NT2/D1 (cell line): ENCODE measurements at regions not wholly inside any gene's neighbourhood (a gene's known extent, or its start where the extent isn't known, plus 50 kb on each side); places are given as distances from the start of the nearest gene placed in this dataset.

Experiments
- SUZ12 ChIP-seq: IDR thresholded peaks from 2 replicates; pipeline ENCODE4 v1.6.1; 2011; ENCODE audit not compliant: insufficient read length, insufficient read depth; ENCODE audit errors: extremely low read depth
- YY1 ChIP-seq: IDR thresholded peaks from 2 replicates; pipeline ENCODE4 v1.6.1; 2011; ENCODE audit not compliant: insufficient read length, insufficient read depth
- ZNF274 ChIP-seq: IDR thresholded peaks from 2 replicates; pipeline ENCODE4 v1.6.1; 2011; ENCODE audit warnings: mild to moderate bottlenecking, low read depth, low read length

DNA sequence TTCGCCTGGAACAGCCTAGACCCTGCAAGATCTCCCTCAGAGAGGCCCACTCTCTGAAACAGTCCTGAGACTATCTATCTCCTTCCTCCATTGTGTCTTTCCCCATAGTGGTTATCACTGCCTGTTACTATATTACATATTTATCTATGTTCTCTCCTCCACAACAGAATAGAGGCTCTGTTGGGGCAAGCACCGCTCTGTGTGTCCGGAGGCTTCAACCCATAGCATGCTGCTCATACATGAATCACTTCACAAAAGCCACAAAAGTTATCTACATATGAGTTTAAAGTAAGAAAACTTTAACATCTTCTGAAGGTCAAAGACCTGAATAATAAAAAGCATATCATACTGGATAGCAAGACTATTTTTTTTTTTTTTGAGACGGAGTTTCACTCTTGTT lies 242.1 kb upstream of the HS6ST1 start:
- TF ChIP-seq SUZ12 (no peak), YY1 (no peak), ZNF274 (no peak)
